ENCODE measurements at regions not wholly inside any gene's neighbourhood (a gene's known extent, or its start where the extent isn't known, plus 50 kb on each side); places are given as distances from the start of the nearest gene placed in this dataset.

DNA sequence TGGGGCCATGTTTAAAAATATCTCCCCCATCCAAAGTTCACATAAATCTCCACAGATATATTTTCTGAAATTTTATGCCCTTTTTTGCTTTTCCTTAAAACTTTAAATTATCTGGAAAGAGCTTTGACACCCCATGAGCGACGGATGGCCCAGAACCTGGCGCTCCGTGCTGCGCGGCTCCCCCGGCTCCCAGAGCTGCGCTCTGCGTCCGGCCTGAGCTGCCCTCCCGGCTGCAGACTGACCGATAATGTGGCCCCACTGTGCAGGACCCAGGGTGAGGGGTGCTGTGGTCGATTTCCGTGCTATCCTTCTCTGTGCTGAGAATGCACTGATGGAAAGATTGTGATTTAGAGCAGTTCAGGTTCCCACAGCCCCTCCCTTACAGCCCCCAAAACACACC, 292.3 kb upstream of the IRX4 start:
- POLR2A ChIA-PET = no interaction called here
- H3K9ac ChIP-seq (ENCODE audit: low read length) = no peak overlapping the region
- H3K27me3 ChIP-seq (ENCODE audit: insufficient read depth, low read length) = peaks cover 37% of the 10 kb centered on the region
- no peaks in the 10 kb centered on the region for H3K79me2 ChIP-seq (ENCODE audit: insufficient read depth, low read length)
- no peaks in the 10 kb centered on the region for H3K9me3 ChIP-seq (ENCODE audit: control insufficient read depth in 1 of 2, insufficient read depth in 1 of 2, low read depth in 1 of 2, low read length in 2 of 2)
- no peak overlapping the region for H2AFZ ChIP-seq (ENCODE audit: low read depth, low read length, poor library complexity, severe bottlenecking)
- H3K4me3 ChIP-seq (replicated peaks in 1 of 2; ENCODE audit: low read depth in 1 of 2, low read length in 2 of 2) = no peak overlapping the region
- H3K36me3 ChIP-seq (ENCODE audit: control insufficient read depth in 1 of 2, insufficient read depth in 2 of 2, low read length in 2 of 2) = no peaks in the 10 kb centered on the region
- no peak overlapping the region for H3K4me2 ChIP-seq (ENCODE audit: low read length)
- no peaks in the 10 kb centered on the region for H3K9me2 ChIP-seq (ENCODE audit: insufficient read depth)
- no peak for ATAC-seq
- no peak for DNase-seq (ENCODE audit: low read depth, low spot score)
- CTCF ChIA-PET = no interaction called here
- no peak overlapping the region for H3K27ac ChIP-seq (ENCODE audit: low read depth, low read length)
- BruUV-seq (replicated peaks) = no TSS peak
- intact Hi-C loops (cut with micrococcal nuclease) = no loop called here
- RAD21 ChIA-PET (ENCODE audit: low non-redundant PET in 1 of 2, low total read pairs in 2 of 2, uncharacterized antibody in 2 of 2, unreplicated experiment in 2 of 2) = no interaction called here
- no peak for TF ChIP-seq REST (IDR thresholded peaks at IDR 0.05; ENCODE audit: low read depth)
- TF ChIP-seq, protein P1, sequence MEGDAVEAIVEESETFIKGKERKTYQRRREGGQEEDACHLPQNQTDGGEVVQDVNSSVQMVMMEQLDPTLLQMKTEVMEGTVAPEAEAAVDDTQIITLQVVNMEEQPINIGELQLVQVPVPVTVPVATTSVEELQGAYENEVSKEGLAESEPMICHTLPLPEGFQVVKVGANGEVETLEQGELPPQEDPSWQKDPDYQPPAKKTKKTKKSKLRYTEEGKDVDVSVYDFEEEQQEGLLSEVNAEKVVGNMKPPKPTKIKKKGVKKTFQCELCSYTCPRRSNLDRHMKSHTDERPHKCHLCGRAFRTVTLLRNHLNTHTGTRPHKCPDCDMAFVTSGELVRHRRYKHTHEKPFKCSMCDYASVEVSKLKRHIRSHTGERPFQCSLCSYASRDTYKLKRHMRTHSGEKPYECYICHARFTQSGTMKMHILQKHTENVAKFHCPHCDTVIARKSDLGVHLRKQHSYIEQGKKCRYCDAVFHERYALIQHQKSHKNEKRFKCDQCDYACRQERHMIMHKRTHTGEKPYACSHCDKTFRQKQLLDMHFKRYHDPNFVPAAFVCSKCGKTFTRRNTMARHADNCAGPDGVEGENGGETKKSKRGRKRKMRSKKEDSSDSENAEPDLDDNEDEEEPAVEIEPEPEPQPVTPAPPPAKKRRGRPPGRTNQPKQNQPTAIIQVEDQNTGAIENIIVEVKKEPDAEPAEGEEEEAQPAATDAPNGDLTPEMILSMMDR (IDR thresholded peaks at IDR 0.05 in 2 of 3, conservative IDR thresholded peaks at IDR 0.05 in 1 of 3; ENCODE audit: borderline replicate concordance in 1 of 3, insufficient read depth in 1 of 3, low read depth in 2 of 3, low read length in 2 of 3) = no peak
- no peak for TF ChIP-seq TCF7L2 (IDR thresholded peaks at IDR 0.05; ENCODE audit: borderline replicate concordance, extremely low read depth, insufficient read depth, insufficient read length)
- no peak for TF ChIP-seq EZH2phosphoT487 (IDR thresholded peaks at IDR 0.05; ENCODE audit: borderline replicate concordance)
- TF ChIP-seq, protein P2, sequence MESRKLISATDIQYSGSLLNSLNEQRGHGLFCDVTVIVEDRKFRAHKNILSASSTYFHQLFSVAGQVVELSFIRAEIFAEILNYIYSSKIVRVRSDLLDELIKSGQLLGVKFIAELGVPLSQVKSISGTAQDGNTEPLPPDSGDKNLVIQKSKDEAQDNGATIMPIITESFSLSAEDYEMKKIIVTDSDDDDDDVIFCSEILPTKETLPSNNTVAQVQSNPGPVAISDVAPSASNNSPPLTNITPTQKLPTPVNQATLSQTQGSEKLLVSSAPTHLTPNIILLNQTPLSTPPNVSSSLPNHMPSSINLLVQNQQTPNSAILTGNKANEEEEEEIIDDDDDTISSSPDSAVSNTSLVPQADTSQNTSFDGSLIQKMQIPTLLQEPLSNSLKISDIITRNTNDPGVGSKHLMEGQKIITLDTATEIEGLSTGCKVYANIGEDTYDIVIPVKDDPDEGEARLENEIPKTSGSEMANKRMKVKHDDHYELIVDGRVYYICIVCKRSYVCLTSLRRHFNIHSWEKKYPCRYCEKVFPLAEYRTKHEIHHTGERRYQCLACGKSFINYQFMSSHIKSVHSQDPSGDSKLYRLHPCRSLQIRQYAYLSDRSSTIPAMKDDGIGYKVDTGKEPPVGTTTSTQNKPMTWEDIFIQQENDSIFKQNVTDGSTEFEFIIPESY (IDR thresholded peaks at IDR 0.05; ENCODE audit: extremely low read depth, insufficient replicate concordance, low read length) = no peak
- H4K20me1 ChIP-seq (ENCODE audit: insufficient read depth) = no peaks in the 10 kb centered on the region
- H3K4me1 ChIP-seq (ENCODE audit: control insufficient read depth in 1 of 2, insufficient read depth in 2 of 2, low read length in 2 of 2) = 0 out of 4 replicates have a peak, but pooled peaks cover 0 to 3% of the 10 kb centered on the region in 2 experiments

Measured in HCT116 (cell line).